Adrenal gland (tissue), 9 donors: ENCODE measurements at regions not wholly inside any gene's neighbourhood (a gene's known extent, or its start where the extent isn't known, plus 50 kb on each side); places are given as distances from the start of the nearest gene placed in this dataset.
"Not testable (repeated sequence)": the region's sequence is repeated elsewhere in the genome, so short reads cannot be mapped to it uniquely, and the experiment has no call there.

Source experiments
- DNase-seq, 7 donors: peaks; one replicate each; pipeline ENCODE4 v3.0.0-alpha.2; 2019 to 2020
- H3K27ac ChIP-seq, 5 donors: fragments of 200-600 bp; sonication (generic) in 4 of 5; 1 replicate in 3 of 5; 2 replicates in 2 of 5; pipeline versions ENCODE4 v1.5.1 to v1.8.0; 2016 to 2020; ENCODE audit warnings: mild to moderate bottlenecking in 1 of 5
- H3K27me3 ChIP-seq: fragments of 200-600 bp; 2 replicates; pipeline ENCODE4 v1.8.0; 2021
- H3K36me3 ChIP-seq, 2 donors: fragments of 200-600 bp; replicated peaks in 1 of 2; 1 replicate in 1 of 2; 2 replicates in 1 of 2; pipeline versions ENCODE4 v1.5.1 to v1.8.0; 2018 to 2022
- H3K4me1 ChIP-seq, 2 donors: fragments of 200-600 bp; replicated peaks in 1 of 2; 1 replicate in 1 of 2; 2 replicates in 1 of 2; pipeline versions ENCODE4 v1.5.1 to v1.8.0; 2018 to 2021
- H3K4me3 ChIP-seq, 4 donors: fragments of 200-600 bp; sonication (generic) in 3 of 4; one replicate each; pipeline ENCODE4 v1.5.1; 2016 to 2018
- H3K9me3 ChIP-seq, 3 donors: fragments of 200-600 bp; sonication (generic) in 1 of 3; replicated peaks in 1 of 3; 1 replicate in 2 of 3; 2 replicates in 1 of 3; pipeline versions ENCODE4 v1.5.1 to v1.8.0; 2016 to 2021
- CTCF ChIP-seq, 6 experiments: fragments of 450-650 bp in 4 of 6; fragments of 200-600 bp in 2 of 6; sonication (generic) in 1 of 6; IDR thresholded peaks; 1 replicate in 5 of 6; 2 replicates in 1 of 6; pipeline versions ENCODE4 v1.5.1 to v1.8.0; 2016 to 2021; ENCODE audit warnings: antibody characterized with exemption in 6 of 6, mild to moderate bottlenecking in 2 of 6, moderate library complexity in 1 of 6
- POLR2A ChIP-seq, 2 donors: fragments of 450-650 bp; IDR thresholded peaks; one replicate each; pipeline ENCODE4 v1.6.1; 2017; ENCODE audit warnings: antibody characterized with exemption in 2 of 2, mild to moderate bottlenecking in 2 of 2, moderate library complexity in 1 of 2
- WGBS, 4 donors: extraction: QIAGEN DNeasy Blood & Tissue Kit in 2 of 4; methylation state at CpG; one replicate each; pipeline versions ENCODE4 v1.1.5 to v1.1.7; 2013 to 2017; 5-methylcytosine and 5-hydroxymethylcytosine counted together
- intact Hi-C, 2 donors: fragments of 100-400 bp; cut with DNase I; formaldehyde crosslinking; loops; one replicate each; pipeline versions ENCODE4 v1.14.1 to v1.15.0; 2022 to 2023
- donor health status: healthy with polysubstance abuse.
- donor health status: Bipolar disorder and iron deficiency.
- donor health status: DM: yes; HTN: yes; CAD: no.
- donor health status: DM: no; HTN: no; CAD: no.
- donor health status: DM: no; HTN: no; CAD: no.

DNA sequence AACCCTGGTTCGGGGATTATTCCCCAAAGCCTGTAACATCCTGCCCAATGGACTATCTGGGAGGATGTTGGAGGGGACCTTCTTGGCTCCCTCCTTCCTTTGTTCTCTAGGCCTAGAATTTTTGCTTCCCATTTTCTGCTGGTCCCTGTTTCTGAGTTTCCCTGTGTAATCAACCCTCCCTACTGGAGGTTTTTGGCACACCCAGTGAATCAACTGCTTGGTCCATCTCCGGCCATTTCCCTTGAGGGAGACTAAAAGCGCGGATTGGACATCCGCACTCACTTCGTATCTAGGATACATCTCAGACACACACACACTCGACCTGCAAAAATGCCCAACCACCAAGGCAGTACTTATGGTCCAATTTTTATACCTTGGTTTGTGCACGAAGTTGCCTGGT is 108.2 kb upstream of the MAGEE2 start:
- no peaks in the 10 kb centered on the region for H3K9me3 ChIP-seq
- DNase-seq: no peak
- no peak overlapping the region for H3K27ac ChIP-seq
- peaks cover 7% of the 10 kb centered on the region for H3K27me3 ChIP-seq
- intact Hi-C loops: no loop called here
- WGBS, 4 donors: 62 to 75% (median 71%) methylated on average over 8 of the region's 8 CpGs
- H3K4me1 ChIP-seq: no peaks in the 10 kb centered on the region
- no peaks in the 10 kb centered on the region for H3K36me3 ChIP-seq
- TF ChIP-seq POLR2A (IDR thresholded peaks at IDR 0.05) (no peak), CTCF (IDR thresholded peaks at IDR 0.05) (no peak)
- H3K4me3 ChIP-seq: no peak overlapping the region

DNA sequence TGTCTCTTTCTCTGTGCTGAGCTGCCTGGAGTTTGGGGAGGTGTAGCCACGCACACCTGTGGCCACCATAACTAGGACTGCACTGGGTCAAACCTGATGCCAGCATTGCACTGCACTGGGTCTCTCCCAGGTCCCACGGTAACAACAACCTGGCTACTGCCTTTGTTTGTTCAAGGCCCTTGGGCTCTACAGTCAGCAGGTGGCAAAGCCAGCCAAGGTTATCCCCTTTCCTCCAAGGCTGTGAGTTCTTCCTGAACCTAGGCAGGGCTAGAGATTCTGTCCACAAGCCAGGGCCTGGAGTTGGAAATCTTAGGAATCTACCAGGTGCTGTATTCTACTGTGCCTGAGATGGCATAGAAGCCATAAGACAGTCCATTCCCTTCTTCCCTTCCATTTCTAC is 126.7 kb upstream of the MAGEE2 start:
- intact Hi-C loops: no loop called here
- Histone ChIP-seq H3K36me3 (no peaks in the 10 kb centered on the region), H3K27ac (no peak overlapping the region), H3K9me3 (no peaks in the 10 kb centered on the region), H3K27me3 (peaks cover 4% of the 10 kb centered on the region), H3K4me1 (no peaks in the 10 kb centered on the region), H3K4me3 (no peak overlapping the region)
- 62 to 75% (median 71%) methylated on average over 2 of the region's 2 CpGs; no CpG with 5 or more reads in 1 of the 4 donors for WGBS, 4 donors
- DNase-seq: no peak
- no peak for TF ChIP-seq POLR2A (IDR thresholded peaks at IDR 0.05)
- no peak for TF ChIP-seq CTCF (IDR thresholded peaks at IDR 0.05)

- 50 to 68% (median 64%) methylated on average over 4 to 5 of the region's 5 CpGs for WGBS, 4 donors
- Histone ChIP-seq H3K27ac (no peak overlapping the region), H3K9me3 (no peaks in the 10 kb centered on the region), H3K36me3 (no peaks in the 10 kb centered on the region), H3K27me3 (no peaks in the 10 kb centered on the region), H3K4me1 (no peaks in the 10 kb centered on the region), H3K4me3 (no peak overlapping the region)
- DNase-seq: no peak
- intact Hi-C loops: no loop called here
- no peak for TF ChIP-seq CTCF (IDR thresholded peaks at IDR 0.05)
- no peak for TF ChIP-seq POLR2A (IDR thresholded peaks at IDR 0.05)
Observed at GRCh38 chrX:75957107-75957610, 172.1 kb upstream of the MAGEE2 start.

GRCh38 chrX:75961321-75961720 is 176.3 kb upstream of the MAGEE2 start:
- 83 to 100% (median 94%) methylated on average over 1 of the region's 1 CpG for WGBS, 4 donors
- H3K36me3 ChIP-seq, H3K27me3 ChIP-seq: not testable (repeated sequence)

GRCh38 chrX:75963774-75964173 is 178.7 kb upstream of the MAGEE2 start:
- Histone ChIP-seq H3K27me3 (no peaks in the 10 kb centered on the region), H3K4me3 (no peak overlapping the region), H3K36me3 (no peaks in the 10 kb centered on the region), H3K27ac (no peak overlapping the region), H3K9me3 (no peaks in the 10 kb centered on the region), H3K4me1 (no peaks in the 10 kb centered on the region)
- intact Hi-C loops: no loop called here
- TF ChIP-seq POLR2A (IDR thresholded peaks at IDR 0.05): no peak
- no peak for TF ChIP-seq CTCF (IDR thresholded peaks at IDR 0.05)
- WGBS, 4 donors: 46 to 76% (median 70%) methylated on average over 4 to 7 of the region's 7 CpGs
- peak in 4 of 7 donors; percentile 15 to 24 (median 16) for DNase-seq

More at GRCh38 chrX:75961321-75961720, 176.3 kb upstream of the MAGEE2 start:
- H3K9me3 ChIP-seq, H3K4me1 ChIP-seq, H3K27ac ChIP-seq, H3K4me3 ChIP-seq, DNase-seq, intact Hi-C loops: not testable (repeated sequence)
